Right hindlimb (tissue), 1 donor: ENCODE measurements at regions not wholly inside any gene's neighbourhood (a gene's known extent, or its start where the extent isn't known, plus 50 kb on each side); places are given as distances from the start of the nearest gene placed in this dataset.
"Not testable (repeated sequence)": the region's sequence is repeated elsewhere in the genome, so short reads cannot be mapped to it uniquely, and the experiment has no call there.

Experiments
- DNase-seq: peaks from one replicate; pipeline ENCODE4 v3.0.0-alpha.2; 2018

DNA sequence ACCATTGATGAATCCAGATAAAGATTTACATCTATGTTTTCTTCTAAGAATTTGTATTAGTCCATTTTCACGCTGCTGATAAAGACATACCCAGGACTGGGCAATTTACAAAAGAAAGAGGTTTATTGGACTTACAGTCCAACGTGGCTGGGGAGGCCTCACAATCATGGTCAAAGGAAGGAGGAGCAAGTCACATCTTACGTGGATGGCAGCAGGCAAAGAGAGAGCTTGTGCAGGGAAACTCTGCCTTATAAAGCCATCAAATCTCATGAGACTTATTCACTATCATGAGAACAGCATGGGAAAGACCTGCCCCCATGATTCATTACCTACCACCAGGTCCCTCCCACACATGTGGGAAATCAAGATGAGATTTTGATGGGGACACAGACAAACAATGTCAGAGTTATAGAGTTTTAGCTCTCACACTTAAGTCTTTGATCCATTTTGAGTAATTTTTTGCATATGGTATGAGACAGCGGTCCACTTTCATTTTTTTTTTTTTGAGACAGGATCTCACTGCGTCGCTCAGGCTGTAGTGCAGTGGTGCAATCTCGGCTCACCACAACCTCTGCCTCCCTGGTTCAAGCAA is 53.5 kb upstream of the JADE2 start:
- DNase-seq, result not testable (repeated sequence)

DNA sequence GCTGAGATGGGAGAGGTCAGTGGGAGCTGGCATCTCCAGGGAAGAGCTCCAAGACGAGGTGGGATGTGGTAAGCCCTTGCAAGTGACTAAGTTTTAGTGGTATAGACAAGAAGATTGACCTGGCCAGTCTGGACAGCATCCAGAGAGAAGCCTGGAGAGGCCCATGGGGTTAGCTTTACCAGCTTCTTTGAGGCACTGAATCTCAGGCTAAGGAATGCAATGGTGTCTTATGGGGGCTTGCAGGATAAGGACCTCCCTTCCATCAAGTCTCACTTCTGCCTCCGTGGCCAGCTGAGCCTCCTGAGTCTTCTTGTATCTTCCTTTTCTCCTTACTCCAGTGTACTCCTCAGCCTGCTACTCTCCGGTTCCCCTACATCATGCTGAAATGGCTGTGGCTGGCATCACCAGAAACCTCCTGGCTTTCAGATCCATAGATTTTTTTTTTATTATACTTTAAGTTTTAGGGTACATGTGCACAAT is 56.5 kb upstream of the JADE2 start:
- no peak for DNase-seq

DNA sequence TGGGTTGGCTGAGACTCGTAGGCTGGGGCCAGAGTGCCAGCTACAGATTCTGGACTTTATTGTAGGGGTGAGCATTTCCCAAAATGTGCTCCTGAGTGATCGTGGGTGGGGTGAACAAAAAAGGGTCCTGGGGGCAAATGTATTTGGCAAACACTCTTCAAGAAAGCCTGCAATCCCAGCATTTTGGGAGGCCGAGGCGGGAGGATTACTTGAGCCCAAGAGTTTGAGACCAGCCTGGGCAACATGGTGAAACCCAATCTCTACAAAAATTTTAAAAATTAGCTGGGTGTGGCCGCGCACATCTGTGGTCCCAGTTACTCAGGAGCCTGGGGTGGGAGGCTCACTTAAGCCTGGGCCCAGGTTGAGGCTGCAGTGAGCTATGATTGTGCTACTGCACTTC is 55.5 kb upstream of the CDKN2AIPNL start:
- DNase-seq, result no peak

DNA sequence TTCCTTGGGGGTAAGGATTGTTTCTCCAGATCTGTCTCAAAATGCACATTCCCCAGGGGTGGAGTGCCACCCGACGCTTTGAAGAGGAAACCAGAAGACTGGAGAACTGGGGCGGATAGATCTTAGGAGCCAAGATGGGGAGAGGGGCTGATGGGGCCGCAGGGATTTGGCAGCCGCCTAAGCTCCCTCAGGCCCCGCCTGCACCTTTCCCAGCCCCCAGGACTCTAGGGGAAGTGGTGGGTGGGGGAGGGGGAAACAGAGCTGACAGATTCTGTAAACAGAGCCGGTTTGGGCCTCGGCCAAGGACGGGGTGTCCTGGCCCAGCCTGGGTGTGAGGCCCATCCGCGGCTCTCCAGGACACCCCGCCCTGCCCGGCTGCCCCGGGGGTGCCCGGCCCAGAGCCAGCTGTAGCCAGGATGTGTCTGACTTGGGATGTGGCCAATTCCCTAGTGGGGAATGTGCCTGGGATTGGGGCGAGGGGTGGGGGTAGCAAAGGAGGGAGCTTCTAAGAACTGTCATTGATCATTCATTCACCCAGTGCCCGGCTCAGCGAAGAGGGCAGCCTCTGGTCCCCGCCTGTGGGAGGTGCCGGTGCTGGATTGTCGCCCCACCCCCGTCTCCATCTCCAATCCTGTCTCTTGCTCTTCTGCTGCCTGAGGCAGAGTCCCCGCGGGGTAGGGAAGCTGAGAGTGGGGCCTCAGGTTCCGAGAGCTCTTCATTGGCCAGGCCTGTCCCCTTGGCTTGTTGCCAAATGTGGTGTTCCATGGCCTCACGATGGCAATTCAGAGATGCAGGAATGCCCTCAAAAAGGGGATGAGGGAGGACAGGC is 54.8 kb upstream of the CDKN2AIPNL start:
- DNase-seq, result peak; percentile 78

DNA sequence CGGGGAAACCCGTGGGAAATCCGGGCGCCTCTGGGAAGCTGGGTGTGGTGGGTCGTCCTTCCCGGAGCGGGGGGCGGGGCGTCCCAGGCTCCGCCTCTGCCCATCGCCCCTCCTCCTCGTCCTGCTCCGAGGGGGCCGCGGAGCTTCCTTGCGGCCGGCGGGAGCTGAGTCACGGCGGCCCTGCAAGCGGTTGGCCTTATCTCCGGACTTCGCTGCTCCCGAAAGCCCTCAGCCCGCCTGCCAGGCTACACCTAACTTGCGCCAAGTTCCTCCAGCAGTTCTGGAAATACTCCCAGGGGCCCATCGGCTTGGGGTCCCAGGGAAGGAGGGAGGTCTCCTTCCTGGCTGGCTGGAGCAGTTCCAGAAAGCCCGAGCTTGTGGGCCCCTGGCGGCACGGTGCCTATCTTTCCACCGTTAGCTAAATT is 54.1 kb upstream of the CDKN2AIPNL start:
- DNase-seq, result peak; percentile 78

DNA sequence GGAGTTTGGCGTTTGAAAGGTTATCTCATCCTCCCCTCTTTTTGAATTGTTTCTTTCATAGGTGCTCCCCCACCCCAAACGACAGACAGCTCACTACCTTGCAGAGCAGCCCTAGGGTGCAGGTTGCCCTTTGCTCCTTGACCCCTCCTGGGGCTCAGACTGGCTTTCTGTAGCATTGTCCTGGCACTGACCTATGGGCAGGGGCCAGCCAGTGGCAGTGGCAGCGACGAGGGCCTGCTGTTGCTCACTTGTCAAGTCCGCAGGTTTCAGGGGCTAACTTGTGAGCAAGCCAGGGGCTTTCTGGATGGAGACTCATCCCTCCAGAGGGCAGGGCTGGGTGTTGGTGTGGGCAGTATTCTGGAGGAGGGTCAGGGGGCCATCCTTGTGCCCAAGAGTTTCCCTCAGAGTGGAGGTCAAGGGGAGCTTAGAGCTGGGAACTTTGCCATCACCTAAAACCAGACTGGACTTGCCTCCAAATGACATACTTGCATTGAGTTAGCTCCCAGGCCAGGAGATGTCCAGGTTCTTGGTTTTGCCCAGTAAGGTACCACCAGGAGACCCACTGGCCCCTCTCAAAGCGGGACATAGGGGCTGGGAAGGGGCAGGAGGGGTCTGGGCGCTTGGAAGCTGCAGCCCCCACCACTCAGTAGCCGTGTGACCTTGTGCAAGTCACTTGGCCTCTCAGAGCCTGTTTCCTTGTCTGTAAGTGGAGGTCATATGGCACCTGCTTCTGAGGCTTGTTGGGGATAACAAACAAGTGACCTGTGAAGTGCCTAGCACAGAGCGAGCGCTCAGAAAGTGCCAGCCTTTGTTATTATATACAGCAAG is 53.5 kb upstream of the CDKN2AIPNL start:
- no peak for DNase-seq

DNA sequence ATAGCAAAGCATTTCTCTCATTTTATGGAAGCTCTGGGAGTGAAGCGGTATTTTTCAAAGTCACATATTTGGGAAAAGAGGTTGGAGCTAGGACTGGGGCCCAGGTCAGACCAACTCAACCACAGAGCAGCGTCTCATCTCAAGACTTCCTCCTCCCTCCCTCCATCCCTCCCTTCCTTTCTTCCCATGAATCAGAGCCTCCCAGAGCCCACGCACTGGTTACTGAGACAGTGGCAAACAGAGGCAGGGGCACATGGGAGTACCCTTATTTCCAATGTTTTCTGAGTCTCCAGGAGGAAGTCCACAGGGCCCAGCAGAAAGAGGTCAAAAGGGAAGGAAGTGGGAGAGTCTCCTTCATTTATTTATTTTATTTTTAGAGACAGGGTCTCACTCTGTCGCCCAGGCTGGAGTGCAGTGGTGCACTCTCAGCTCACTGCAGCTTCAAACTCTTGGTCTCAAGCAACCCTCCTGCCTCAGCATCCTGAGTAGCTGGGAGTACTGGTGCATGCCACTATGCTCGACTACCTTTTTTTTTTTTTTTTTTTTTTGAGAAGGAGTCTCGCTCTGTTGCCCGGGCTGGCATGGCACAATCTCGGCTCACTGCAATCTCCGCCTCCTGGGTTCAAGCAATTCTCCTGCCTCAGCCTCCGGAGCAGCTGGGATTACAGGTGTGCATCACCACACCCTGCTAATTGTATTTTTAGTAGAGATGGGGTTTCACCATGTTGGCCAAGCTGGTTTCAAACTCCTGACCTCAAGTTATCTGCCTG is 52.5 kb upstream of the CDKN2AIPNL start:
- no peak for DNase-seq

DNA sequence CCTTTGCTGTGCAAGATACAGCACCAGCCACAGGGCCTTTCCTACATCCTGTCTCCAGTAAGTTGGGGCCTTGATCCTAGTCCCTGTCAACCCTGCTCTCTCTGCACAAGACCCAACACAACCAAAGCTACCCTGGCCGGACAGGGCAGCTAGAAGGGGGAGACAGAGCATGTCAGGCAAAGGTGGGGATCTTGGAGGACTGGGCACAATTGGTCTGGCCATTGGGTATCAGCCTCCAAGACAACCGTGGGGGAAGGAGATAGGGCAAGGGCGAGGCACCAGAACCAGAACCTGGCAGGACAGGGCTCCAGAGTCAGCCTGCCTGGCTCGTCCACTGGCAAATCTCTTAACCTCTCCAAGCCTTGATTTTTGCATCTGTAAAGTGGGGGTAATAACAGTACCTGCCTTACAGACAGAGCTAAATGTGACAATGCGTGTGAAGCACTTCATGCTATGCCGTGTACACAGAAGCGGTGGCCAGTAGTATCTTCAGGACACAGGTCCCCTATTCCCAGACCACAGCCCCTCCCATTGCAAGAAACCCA is 51.6 kb upstream of the CDKN2AIPNL start:
- DNase-seq, result no peak

DNA sequence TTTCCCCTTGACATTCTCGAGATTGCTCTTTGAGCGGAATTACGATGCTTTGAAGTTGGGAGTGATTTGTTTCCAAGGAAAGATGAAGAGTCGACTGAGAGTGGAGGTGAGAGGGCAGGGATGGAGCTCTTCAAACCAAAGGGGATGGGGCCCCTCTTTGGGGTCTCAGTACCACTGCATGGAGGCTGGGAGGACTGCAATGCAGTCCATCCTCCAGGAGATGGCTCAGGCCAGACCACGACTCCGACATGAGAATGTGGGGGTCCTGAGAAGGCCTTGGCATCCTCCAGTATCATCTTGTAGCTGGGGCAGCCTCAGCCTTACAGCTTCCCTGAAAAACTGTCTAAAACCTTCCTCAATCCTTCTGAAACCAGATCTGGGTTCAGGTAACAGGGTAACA is 51.1 kb upstream of the CDKN2AIPNL start:
- DNase-seq, result no peak

DNA sequence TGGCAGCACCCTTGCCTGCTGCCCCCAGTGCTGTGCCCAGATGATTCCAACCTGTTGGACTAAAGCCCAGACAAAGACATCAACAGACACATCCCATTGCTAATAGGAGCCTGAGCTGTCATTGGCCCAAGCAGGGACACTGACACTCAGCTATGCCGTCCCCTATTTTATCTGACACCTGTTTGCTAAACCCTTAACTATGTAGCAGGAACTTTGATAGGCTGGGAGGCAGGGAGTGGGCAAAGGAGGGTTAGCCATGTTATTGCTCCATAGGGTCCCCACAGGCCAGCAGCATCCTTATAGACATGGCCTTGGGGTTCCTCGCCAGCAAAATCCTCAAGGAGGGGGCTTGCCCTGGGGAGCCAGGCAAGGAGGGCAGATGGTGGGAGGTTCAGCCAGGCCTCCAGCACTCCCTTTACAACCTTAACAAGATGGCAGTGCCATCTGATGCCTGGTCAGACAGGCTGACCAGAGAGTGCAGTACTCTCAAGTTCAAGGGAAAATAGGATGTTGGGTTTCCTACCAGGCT is 50.4 kb upstream of the CDKN2AIPNL start:
- no peak for DNase-seq
